ENCODE measurements at regions not wholly inside any gene's neighbourhood (a gene's known extent, or its start where the extent isn't known, plus 50 kb on each side); places are given as distances from the start of the nearest gene placed in this dataset.
A peak's percentile ranks its signal among the peaks of the same experiment; 100 is the strongest.

DNA sequence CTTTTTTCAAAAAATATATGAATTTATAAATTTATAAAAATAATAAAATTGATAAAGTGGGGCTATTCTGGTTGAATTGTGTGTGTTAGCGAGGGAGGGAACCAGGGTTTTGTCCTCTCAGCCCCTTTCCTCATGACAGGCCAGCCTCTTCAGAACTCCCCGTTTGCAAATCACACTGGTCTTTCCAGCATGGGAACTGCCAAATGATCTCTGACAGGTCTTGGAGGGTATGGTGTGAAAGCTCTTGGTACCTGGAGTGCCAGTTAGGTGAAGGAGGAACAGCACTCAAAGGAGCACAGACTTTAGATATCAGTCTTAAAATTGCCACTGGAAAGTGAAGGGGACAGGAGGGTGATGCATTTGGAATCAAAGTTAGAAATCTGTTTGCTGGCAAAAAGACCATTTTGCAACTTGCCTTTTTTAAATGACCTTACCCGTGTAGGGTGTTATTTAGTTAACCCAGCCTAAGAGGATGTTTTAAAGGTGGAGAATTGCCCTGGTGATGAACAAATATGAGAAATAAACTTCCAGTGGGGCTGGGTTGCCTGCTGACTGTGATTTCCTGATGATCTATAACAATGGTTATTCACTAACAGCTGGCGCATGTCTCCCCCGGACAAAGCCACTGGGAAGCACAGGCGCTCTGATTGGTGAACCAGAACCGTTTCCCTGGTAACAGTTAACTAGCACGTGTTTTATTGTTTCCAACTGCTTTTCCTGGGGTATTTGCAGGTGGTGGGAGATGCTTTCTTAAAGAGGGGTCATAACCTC, 85.3 kb upstream of the EFEMP1 start:
- Histone ChIP-seq H3K27ac (peak overlapping the region in 1 of 2 donors; percentile 50), H3K4me1 (replicated peaks in 1 of 2) (peaks cover 20 to 30% of the 10 kb centered on the region in 2 donors), H3K4me3 (no peak overlapping the region)
- in situ Hi-C loops (cut with MboI; ENCODE audit: low pct_unique_long_range_greater_than_20kb in 2 of 9, low sequenced_read_pairs in 9 of 9, unreplicated experiment in 9 of 9), result loop anchor here in 3 of 9 experiments (25.0 kb wide), 2 partner anchors 103 to 297 kb away; no protein-coding TSS in a partner anchor
- 0 to 56% (median 2%) methylated on average over 1 to 8 of the region's 8 CpGs; no CpG with 5 or more reads in 1 of the 10 experiments for WGBS, 10 experiments
- peak in 7 of 8 experiments; percentile 79 to 100 (median 100) for ATAC-seq (replicated peaks in 6 of 8)

DNA sequence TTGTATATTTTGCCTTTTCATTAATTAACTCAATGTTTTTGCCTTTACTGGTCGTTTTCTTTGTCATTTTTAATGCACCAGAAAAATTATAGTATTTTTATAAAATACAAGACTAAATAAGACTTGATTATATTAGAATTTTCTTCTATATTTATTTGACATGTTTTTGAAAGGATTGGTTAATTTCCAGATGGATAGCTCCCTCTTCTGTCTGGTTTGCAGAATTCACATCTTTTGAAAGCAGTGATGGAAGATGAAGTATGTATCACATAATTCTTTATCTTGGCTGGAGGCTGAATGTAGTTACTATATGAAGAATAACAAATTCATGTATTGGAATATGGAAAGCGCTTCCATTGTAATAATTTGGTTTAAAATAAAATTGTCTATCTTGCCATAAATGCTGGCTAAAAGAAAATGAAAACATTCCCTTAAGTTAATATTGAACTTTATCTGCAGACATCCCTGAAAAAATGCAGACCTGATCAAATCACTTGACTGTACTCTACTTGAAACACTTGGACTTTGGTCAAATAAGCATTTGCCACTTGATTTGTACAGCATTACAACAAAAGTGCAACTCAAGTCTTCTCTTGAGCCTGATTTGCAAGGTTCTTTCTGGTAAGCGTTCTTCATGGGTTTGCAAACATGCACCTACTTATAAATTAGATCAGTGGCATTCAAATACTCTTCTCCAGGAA, 86.3 kb upstream of the EFEMP1 start:
- peaks cover 27 to 40% of the 10 kb centered on the region in 2 donors for H3K4me1 ChIP-seq (replicated peaks in 1 of 2)
- no peak overlapping the region for H3K27ac ChIP-seq
- 0 to 39% (median 31%) methylated on average over 2 to 3 of the region's 3 CpGs for WGBS, 10 experiments
- ATAC-seq (replicated peaks in 6 of 8), result no peak
- in situ Hi-C loops (cut with MboI; ENCODE audit: low pct_unique_long_range_greater_than_20kb in 2 of 9, low sequenced_read_pairs in 9 of 9, unreplicated experiment in 9 of 9), result loop anchor here in 4 of 9 experiments (10.0 to 25.0 kb wide), 3 partner anchors 102 to 298 kb away; no protein-coding TSS in a partner anchor
- H3K4me3 ChIP-seq, result no peak overlapping the region

DNA sequence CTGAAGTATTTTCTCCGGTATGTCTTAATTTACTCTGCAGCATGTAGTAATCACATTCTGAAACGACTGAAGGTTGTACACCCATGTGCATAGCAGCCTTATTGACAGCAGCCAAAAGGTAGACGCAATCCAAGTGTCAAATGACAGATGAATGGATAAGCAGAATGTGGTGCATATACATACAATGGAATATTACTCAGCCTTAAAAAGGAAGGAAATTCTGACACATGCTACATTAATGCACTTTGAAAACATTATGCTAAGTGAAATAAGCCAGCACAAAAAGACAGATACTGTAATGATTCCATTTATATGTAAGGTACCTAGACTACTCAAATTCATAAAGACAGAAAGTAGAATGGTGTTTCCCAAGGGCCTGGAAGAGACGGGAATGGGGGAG, 88.0 kb upstream of the EFEMP1 start:
- 41 to 100% (median 88%) methylated on average over 1 to 4 of the region's 4 CpGs for WGBS, 10 experiments

DNA sequence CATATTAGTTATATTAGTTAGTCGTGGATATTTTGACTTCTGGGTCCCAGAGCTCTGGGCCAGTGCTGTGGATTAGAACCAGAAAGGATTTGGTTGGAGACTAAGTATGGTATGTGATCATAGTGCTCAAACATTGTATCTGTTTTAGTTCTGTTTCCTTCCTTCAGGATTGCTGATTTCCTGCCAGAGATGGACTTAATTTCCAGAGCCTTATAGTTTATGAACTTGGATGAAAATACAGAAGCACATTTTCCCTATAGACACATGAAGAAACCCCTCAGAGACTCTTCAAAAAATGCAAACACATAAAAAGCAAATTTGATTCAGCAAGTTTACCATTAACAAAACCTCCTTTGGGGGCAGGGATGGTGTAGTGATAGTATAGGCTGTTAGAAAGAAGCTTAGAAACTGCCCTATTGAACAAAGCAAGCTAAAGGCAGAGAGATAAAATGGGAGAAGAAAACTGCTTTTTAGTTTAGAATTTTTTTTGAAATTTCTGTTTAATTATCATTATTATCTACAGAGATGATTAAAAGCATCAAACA, 88.7 kb upstream of the EFEMP1 start:
- ATAC-seq (replicated peaks in 6 of 8), result no peak
- WGBS, 10 experiments, result 0 to 86% (median 29%) methylated on average over 1 of the region's 1 CpG; no CpG with 5 or more reads in 3 of the 10 experiments
- Histone ChIP-seq H3K4me3 (no peak overlapping the region), H3K27ac (no peak overlapping the region), H3K4me1 (replicated peaks in 1 of 2) (peaks cover 35 to 55% of the 10 kb centered on the region in 2 donors)
- in situ Hi-C loops (cut with MboI; ENCODE audit: low pct_unique_long_range_greater_than_20kb in 2 of 9, low sequenced_read_pairs in 9 of 9, unreplicated experiment in 9 of 9), result loop anchor here in 4 of 9 experiments (10.0 to 25.0 kb wide), 3 partner anchors 100 to 300 kb away; no protein-coding TSS in a partner anchor

More for the DNA sequence above, 88.0 kb upstream of the EFEMP1 start:
- H3K27ac ChIP-seq, result no peak overlapping the region
- in situ Hi-C loops (cut with MboI; ENCODE audit: low pct_unique_long_range_greater_than_20kb in 2 of 9, low sequenced_read_pairs in 9 of 9, unreplicated experiment in 9 of 9), result loop anchor here in 4 of 9 experiments (10.0 to 25.0 kb wide), 3 partner anchors 101 to 299 kb away; no protein-coding TSS in a partner anchor
- H3K4me1 ChIP-seq (replicated peaks in 1 of 2), result peaks cover 35 to 55% of the 10 kb centered on the region in 2 donors
- no peak overlapping the region for H3K4me3 ChIP-seq
- ATAC-seq (replicated peaks in 6 of 8), result no peak

DNA sequence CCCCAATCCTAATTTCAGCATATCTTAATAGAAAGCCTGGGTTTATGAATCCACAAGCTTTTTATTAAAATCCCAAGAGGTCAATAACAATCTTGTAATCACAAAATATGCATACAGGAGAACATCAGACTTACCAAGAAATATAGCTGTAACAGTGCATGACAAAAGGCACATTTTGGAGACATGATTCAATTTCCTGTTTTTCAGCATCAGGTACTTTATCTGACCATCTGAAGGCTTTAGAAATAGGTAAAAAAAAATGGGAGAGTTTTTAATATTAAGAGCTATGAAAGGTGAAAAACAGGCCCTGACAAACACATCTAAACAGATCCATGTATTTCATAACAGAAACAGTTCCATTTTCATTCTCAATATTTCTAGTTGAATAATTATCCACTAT, 89.9 kb upstream of the EFEMP1 start:
- H3K27ac ChIP-seq, result no peak overlapping the region
- ATAC-seq (replicated peaks in 6 of 8), result no peak
- in situ Hi-C loops (cut with MboI; ENCODE audit: low pct_unique_long_range_greater_than_20kb in 2 of 9, low sequenced_read_pairs in 9 of 9, unreplicated experiment in 9 of 9), result loop anchor here in 4 of 9 experiments (10.0 to 25.0 kb wide), 3 partner anchors 99 to 301 kb away; no protein-coding TSS in a partner anchor

DNA sequence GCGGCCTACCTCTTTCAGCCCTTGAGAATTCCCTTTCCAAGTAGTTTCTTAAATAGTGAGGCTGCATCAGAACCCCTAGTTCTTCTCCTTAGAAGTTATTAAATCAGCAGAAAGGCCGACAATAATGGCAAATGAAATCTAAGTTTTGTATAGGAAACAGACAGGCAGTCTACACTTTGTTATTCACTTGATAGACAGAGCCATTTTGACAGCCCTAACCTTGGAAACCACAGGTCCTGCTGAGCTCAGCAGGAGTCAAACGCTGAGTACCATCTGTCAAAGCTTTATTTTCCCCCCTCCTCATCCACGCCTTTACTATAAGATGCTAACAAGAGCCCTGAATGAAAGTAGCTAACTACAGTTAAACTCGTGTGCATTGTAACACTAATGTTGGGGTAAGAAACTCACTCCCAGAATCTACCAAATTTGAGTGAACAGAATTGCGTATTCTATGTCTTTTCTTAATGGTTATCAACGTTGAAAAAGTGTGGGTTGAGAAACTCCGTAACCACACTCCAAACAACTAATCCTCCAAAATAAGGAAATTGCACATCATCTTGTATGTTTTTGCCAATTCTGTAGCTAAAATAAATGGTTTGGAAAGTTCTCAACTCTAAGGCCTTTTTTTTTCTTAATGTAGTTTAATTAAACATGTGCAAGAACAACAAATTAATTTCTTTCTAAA, 90.6 kb upstream of the EFEMP1 start:
- H3K4me3 ChIP-seq, result no peak overlapping the region
- peak in 2 of 8 experiments; percentile 35 to 37 for ATAC-seq (replicated peaks in 6 of 8)
- no peak overlapping the region for H3K27ac ChIP-seq

More for the DNA sequence above, 89.9 kb upstream of the EFEMP1 start:
- peaks cover 34 to 54% of the 10 kb centered on the region in 2 donors for H3K4me1 ChIP-seq (replicated peaks in 1 of 2)
- H3K4me3 ChIP-seq, result no peak overlapping the region

DNA sequence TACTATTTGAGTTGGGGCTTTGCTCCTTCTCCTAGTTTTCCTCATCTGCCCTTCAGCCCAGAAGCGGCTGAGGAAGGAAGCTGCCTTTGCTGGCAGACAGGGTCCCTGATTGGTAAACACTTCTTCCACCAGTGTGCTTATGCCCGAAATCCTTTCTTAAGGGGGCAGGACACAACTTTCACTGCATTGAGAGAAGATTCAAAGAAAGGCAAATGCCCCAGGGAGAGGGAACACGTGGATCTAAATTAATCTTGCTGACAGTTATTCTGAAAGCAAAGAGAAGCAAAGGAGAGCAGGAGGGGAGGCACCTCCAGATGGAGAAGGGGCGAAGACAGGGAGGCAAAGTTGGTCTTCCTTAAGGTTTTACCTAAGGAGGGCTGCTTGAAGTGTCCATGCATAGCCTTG, 92.1 kb upstream of the EFEMP1 start:
- peak in 5 of 8 experiments; percentile 66 to 91 (median 77) for ATAC-seq (replicated peaks in 6 of 8)
- Histone ChIP-seq H3K4me3 (peak overlapping the region in 1 of 5 donors; percentile 13), H3K4me1 (replicated peaks in 1 of 2) (peaks cover 28 to 45% of the 10 kb centered on the region in 2 donors), H3K27ac (no peak overlapping the region)
- 0 to 50% (median 10%) methylated on average over 1 to 4 of the region's 4 CpGs; no CpG with 5 or more reads in 2 of the 10 experiments for WGBS, 10 experiments
- in situ Hi-C loops (cut with MboI; ENCODE audit: low pct_unique_long_range_greater_than_20kb in 2 of 9, low sequenced_read_pairs in 9 of 9, unreplicated experiment in 9 of 9), result loop anchor here in 4 of 9 experiments (10.0 to 25.0 kb wide), 3 partner anchors 97 to 303 kb away; no protein-coding TSS in a partner anchor

More for the DNA sequence above, 90.6 kb upstream of the EFEMP1 start:
- peaks cover 32 to 52% of the 10 kb centered on the region in 2 donors for H3K4me1 ChIP-seq (replicated peaks in 1 of 2)
- 31 to 81% (median 62%) methylated on average over 4 to 8 of the region's 8 CpGs; no CpG with 5 or more reads in 1 of the 10 experiments for WGBS, 10 experiments
- in situ Hi-C loops (cut with MboI; ENCODE audit: low pct_unique_long_range_greater_than_20kb in 2 of 9, low sequenced_read_pairs in 9 of 9, unreplicated experiment in 9 of 9), result loop anchor here in 4 of 9 experiments (10.0 to 25.0 kb wide), 3 partner anchors 98 to 302 kb away; no protein-coding TSS in a partner anchor

DNA sequence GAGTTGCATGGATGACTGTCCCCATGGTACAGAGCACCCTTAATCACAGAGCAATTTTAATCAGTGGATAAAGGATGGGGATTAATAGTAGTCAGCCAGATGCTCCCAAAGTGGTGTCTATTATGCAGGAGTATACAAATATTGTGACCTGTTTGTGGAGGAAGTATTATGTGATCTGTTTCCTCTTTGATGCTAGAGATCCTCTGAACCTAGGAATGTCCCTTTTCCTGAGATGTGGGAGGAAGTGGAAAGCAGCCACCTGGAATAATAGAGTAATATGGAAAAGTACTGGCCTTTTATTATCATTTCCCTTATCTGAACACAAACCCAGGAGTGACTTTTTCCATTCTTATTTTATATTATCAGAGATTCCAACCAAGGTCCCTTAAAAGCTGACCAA, 94.2 kb upstream of the EFEMP1 start:
- no peak for ATAC-seq (replicated peaks in 6 of 8)
- no peak overlapping the region for H3K27ac ChIP-seq
- no peak overlapping the region for H3K4me3 ChIP-seq
- peaks cover 28 to 58% of the 10 kb centered on the region in 2 donors for H3K4me1 ChIP-seq (replicated peaks in 1 of 2)
- in situ Hi-C loops (cut with MboI; ENCODE audit: low pct_unique_long_range_greater_than_20kb in 2 of 9, low sequenced_read_pairs in 9 of 9, unreplicated experiment in 9 of 9), result loop anchor here in 4 of 9 experiments (10.0 to 25.0 kb wide), 3 partner anchors 95 to 305 kb away; no protein-coding TSS in a partner anchor

DNA sequence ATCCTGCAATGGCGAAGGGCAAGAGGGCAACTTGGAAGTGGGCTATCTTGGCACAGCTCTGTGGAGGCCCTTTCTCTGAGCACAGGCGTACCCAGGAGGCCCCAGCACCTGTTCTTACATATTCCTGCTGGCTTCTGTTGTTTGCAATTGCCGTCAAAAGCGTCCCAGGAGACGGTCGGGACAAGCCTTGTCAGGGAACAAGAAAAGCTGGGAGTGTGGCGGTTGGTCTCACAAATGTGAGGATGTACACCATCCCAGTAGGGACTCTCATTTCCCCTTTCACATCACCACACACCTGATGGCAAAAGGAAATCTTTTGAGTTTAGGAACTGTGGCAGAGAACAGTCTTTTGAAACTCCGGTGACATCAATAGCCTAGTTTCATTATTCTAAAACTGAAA, 94.7 kb upstream of the EFEMP1 start:
- in situ Hi-C loops (cut with MboI; ENCODE audit: low pct_unique_long_range_greater_than_20kb in 2 of 9, low sequenced_read_pairs in 9 of 9, unreplicated experiment in 9 of 9), result loop anchor here in 4 of 9 experiments (10.0 to 25.0 kb wide), 3 partner anchors 94 to 306 kb away; no protein-coding TSS in a partner anchor
- Histone ChIP-seq H3K4me3 (no peak overlapping the region), H3K4me1 (replicated peaks in 1 of 2) (peaks cover 27 to 56% of the 10 kb centered on the region in 2 donors), H3K27ac (no peak overlapping the region)
- 20 to 100% (median 67%) methylated on average over 1 to 8 of the region's 8 CpGs; no CpG with 5 or more reads in 2 of the 10 experiments for WGBS, 10 experiments
- no peak for ATAC-seq (replicated peaks in 6 of 8)

DNA sequence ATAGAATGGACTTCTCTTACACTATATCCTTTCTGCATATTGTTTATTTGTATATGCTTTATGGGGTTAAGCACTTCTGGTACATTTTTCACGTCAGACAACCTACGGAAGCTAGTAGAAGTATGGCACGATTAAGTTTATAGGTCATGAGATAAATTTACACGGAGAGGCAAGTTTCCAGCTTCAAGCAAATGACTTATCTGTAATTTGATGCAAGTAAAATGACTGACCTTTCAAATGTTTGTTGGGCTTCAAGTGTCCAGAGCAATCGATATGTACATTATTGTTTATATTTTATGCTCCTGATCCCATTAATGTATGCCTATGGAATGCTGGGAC, 97.5 kb upstream of the EFEMP1 start:
- in situ Hi-C loops (cut with MboI; ENCODE audit: low pct_unique_long_range_greater_than_20kb in 2 of 9, low sequenced_read_pairs in 9 of 9, unreplicated experiment in 9 of 9), result loop anchor here in 3 of 9 experiments (25.0 kb wide), 2 partner anchors 91 to 309 kb away; no protein-coding TSS in a partner anchor
- Histone ChIP-seq H3K4me1 (replicated peaks in 1 of 2) (peaks cover 12 to 33% of the 10 kb centered on the region in 2 donors), H3K4me3 (no peak overlapping the region), H3K27ac (no peak overlapping the region)
- 31 to 100% (median 75%) methylated on average over 2 to 5 of the region's 5 CpGs for WGBS, 10 experiments
- ATAC-seq (replicated peaks in 6 of 8), result peak in 1 of 8 experiments; percentile 54

DNA sequence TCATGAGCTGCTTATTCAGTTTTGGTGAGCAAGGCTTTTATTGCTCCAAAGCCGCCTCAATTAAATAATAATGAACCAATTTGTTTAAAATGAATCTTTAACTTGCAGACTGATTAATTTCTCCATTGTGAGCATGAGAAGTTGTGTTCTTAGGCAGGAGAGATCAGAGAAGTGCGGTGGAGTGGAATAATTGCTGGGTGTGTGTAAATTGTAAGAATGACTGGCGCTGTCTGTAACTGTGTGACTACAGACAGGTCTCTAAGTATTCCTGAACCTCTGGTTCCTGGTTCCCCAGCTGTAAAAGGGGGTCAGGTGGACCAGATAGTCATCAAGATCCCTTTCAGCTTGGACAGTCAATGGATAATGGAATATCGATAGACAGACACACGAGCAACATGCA, 98.0 kb upstream of the EFEMP1 start:
- Histone ChIP-seq H3K4me3 (no peak overlapping the region), H3K4me1 (replicated peaks in 1 of 2) (peaks cover 11 to 30% of the 10 kb centered on the region in 2 donors), H3K27ac (no peak overlapping the region)
- 67 to 100% (median 85%) methylated on average over 1 to 5 of the region's 5 CpGs; no CpG with 5 or more reads in 2 of the 10 experiments for WGBS, 10 experiments
- peak in 4 of 8 experiments; percentile 22 to 60 (median 56) for ATAC-seq (replicated peaks in 6 of 8)
- in situ Hi-C loops (cut with MboI; ENCODE audit: low pct_unique_long_range_greater_than_20kb in 2 of 9, low sequenced_read_pairs in 9 of 9, unreplicated experiment in 9 of 9), result loop anchor here in 3 of 9 experiments (25.0 kb wide), 2 partner anchors 91 to 309 kb away; no protein-coding TSS in a partner anchor

All from motor neuron (in vitro differentiated cells).